ENCODE measurements at regions not wholly inside any gene's neighbourhood (a gene's known extent, or its start where the extent isn't known, plus 50 kb on each side); places are given as distances from the start of the nearest gene placed in this dataset.
"Not testable (repeated sequence)": the region's sequence is repeated elsewhere in the genome, so short reads cannot be mapped to it uniquely, and the experiment has no call there.

GRCh38 chr6:115836374-115836773 lies 224.3 kb downstream of the FRK start:
- intact Hi-C loops (cut with micrococcal nuclease); H3K4me1 Mint-ChIP-seq (ENCODE audit: low read depth); H3K27me3 Mint-ChIP-seq (ENCODE audit: low read depth); H3K4me3 Mint-ChIP-seq (ENCODE audit: low read depth); H3K36me3 Mint-ChIP-seq (ENCODE audit: low read depth); H3K9me3 Mint-ChIP-seq; DNase-seq (ENCODE audit: low spot score); H3K27ac Mint-ChIP-seq: not testable (repeated sequence)

GRCh38 chr6:115835314-115835713 lies 225.4 kb downstream of the FRK start:
- no peak overlapping the region for H3K27ac Mint-ChIP-seq
- no peaks in the 10 kb centered on the region for H3K27me3 Mint-ChIP-seq (ENCODE audit: low read depth)
- H3K9me3 Mint-ChIP-seq, result peaks cover 3% of the 10 kb centered on the region
- intact Hi-C loops (cut with micrococcal nuclease), result no loop called here
- no peak overlapping the region for H3K4me3 Mint-ChIP-seq (ENCODE audit: low read depth)
- no peaks in the 10 kb centered on the region for H3K36me3 Mint-ChIP-seq (ENCODE audit: low read depth)
- H3K4me1 Mint-ChIP-seq (ENCODE audit: low read depth), result no peaks in the 10 kb centered on the region
- DNase-seq (ENCODE audit: low spot score), result no peak

GRCh38 chr6:115834542-115834941 lies 226.1 kb downstream of the FRK start:
- H3K4me1 Mint-ChIP-seq (ENCODE audit: low read depth); H3K27ac Mint-ChIP-seq; DNase-seq (ENCODE audit: low spot score); H3K36me3 Mint-ChIP-seq (ENCODE audit: low read depth); intact Hi-C loops (cut with micrococcal nuclease); H3K4me3 Mint-ChIP-seq (ENCODE audit: low read depth); H3K9me3 Mint-ChIP-seq; H3K27me3 Mint-ChIP-seq (ENCODE audit: low read depth): not testable (repeated sequence)

DNA sequence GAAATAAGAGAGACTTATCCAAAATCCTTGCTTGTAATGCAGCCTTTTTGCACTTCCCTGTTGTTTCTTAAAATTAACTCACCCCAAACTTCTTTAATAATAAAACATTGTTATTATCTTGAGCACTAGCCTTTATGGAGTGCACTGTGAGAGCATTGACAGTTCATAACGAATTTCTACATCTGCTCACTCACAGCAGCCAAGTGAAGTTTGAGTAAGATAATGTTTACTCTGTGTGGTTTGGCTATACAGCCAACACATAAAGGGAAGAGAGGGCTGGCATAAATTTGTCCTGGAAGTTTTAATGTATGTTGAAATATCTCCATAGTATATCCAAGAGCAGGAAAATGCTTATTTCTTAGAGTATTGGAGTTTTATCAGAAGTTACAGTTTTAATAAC lies 227.9 kb downstream of the FRK start:
- Mint-ChIP-seq H3K4me3 (ENCODE audit: low read depth) (no peak overlapping the region), H3K4me1 (ENCODE audit: low read depth) (no peaks in the 10 kb centered on the region), H3K27ac (no peak overlapping the region), H3K36me3 (ENCODE audit: low read depth) (no peaks in the 10 kb centered on the region), H3K9me3 (peaks cover 3% of the 10 kb centered on the region), H3K27me3 (ENCODE audit: low read depth) (no peaks in the 10 kb centered on the region)
- no peak for DNase-seq (ENCODE audit: low spot score)
- intact Hi-C loops (cut with micrococcal nuclease), result no loop called here

- Mint-ChIP-seq H3K27me3 (ENCODE audit: low read depth) (no peaks in the 10 kb centered on the region), H3K4me1 (ENCODE audit: low read depth) (no peaks in the 10 kb centered on the region), H3K36me3 (ENCODE audit: low read depth) (no peaks in the 10 kb centered on the region), H3K27ac (no peak overlapping the region), H3K4me3 (ENCODE audit: low read depth) (no peak overlapping the region), H3K9me3 (peaks cover 3% of the 10 kb centered on the region)
- DNase-seq (ENCODE audit: low spot score), result no peak
- intact Hi-C loops (cut with micrococcal nuclease), result no loop called here
Measured at GRCh38 chr6:115832186-115832585, 228.5 kb downstream of the FRK start.

GRCh38 chr6:115830895-115831294 lies 229.8 kb downstream of the FRK start:
- no peak overlapping the region for H3K27ac Mint-ChIP-seq
- H3K9me3 Mint-ChIP-seq, result peaks cover under 1% of the 10 kb centered on the region
- no peak for DNase-seq (ENCODE audit: low spot score)
- H3K4me3 Mint-ChIP-seq (ENCODE audit: low read depth), result no peak overlapping the region
- H3K36me3 Mint-ChIP-seq (ENCODE audit: low read depth), result no peaks in the 10 kb centered on the region
- intact Hi-C loops (cut with micrococcal nuclease), result no loop called here
- no peaks in the 10 kb centered on the region for H3K4me1 Mint-ChIP-seq (ENCODE audit: low read depth)
- H3K27me3 Mint-ChIP-seq (ENCODE audit: low read depth), result no peaks in the 10 kb centered on the region

DNA sequence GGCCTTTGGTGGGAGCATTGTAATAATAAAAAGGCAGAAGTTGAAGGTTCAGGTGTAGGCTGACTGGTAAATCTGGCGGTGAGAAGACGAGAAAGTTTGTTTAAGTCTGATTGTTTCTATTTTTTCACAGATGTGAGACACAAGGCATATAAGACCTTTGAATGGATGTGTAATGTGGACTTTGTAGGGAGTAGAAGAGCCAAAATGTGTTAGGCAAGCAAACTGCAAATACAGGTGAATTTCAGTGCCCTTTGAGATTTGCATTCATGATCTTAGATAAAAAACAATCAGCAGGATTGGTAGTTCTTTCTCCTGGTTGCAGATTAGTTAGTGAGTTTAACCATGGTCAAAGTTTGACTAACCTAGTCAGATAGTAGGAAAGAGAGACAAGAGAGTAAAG lies 238.9 kb downstream of the FRK start:
- Mint-ChIP-seq H3K4me1 (ENCODE audit: low read depth) (no peaks in the 10 kb centered on the region), H3K36me3 (ENCODE audit: low read depth) (no peaks in the 10 kb centered on the region), H3K9me3 (no peaks in the 10 kb centered on the region), H3K27ac (no peak overlapping the region), H3K4me3 (ENCODE audit: low read depth) (no peak overlapping the region), H3K27me3 (ENCODE audit: low read depth) (no peaks in the 10 kb centered on the region)
- DNase-seq (ENCODE audit: low spot score), result no peak
- intact Hi-C loops (cut with micrococcal nuclease), result no loop called here

DNA sequence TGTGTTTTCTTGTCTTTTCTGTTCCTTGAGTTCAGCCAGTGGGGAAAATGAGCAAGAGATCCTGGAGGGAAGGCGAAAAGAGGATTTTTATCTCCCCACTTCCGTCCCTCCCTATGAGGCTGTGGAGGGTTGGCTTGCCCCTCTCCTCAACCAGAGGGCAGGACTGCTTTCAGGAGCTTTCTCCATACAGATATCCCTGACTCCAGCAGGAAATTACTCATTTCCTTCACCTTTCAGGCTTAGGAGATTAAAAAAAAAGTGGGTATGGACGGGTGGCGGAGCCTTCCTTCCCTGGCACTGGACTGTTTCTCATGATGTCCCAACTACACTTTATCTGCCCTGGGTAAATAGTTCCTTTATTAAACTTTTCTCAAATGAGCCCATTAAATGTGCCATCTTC lies 241.2 kb downstream of the FRK start:
- no peak for DNase-seq (ENCODE audit: low spot score)
- Mint-ChIP-seq H3K36me3 (ENCODE audit: low read depth) (no peaks in the 10 kb centered on the region), H3K4me3 (ENCODE audit: low read depth) (no peak overlapping the region), H3K9me3 (no peaks in the 10 kb centered on the region), H3K27me3 (ENCODE audit: low read depth) (no peaks in the 10 kb centered on the region), H3K4me1 (ENCODE audit: low read depth) (no peaks in the 10 kb centered on the region), H3K27ac (no peak overlapping the region)
- intact Hi-C loops (cut with micrococcal nuclease), result no loop called here

- no peak for DNase-seq (ENCODE audit: low spot score)
- intact Hi-C loops (cut with micrococcal nuclease), result no loop called here
- Mint-ChIP-seq H3K27me3 (ENCODE audit: low read depth) (no peaks in the 10 kb centered on the region), H3K4me3 (ENCODE audit: low read depth) (no peak overlapping the region), H3K27ac (no peak overlapping the region), H3K9me3 (no peaks in the 10 kb centered on the region), H3K36me3 (ENCODE audit: low read depth) (no peaks in the 10 kb centered on the region), H3K4me1 (ENCODE audit: low read depth) (no peaks in the 10 kb centered on the region)
Measured at GRCh38 chr6:115817161-115817560, 243.5 kb downstream of the FRK start.

DNA sequence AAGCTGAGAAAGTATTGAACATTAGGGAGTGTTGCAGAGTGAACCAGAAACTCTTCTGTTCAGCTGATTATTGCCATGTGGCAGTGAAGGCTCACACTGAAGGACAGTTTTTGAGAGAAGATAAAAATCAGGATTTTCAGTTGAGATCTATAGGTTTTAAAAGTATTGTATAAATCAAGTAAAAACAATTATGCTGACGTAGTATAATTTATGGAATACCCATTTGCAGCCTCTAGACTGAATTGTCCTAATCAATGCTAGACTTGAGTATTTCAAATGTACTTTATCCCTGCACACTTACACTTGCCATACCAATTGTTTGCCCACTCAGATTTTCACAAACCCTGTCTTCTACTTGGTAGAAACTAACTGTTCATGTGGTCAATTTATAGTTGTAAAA lies 245.8 kb downstream of the FRK start:
- Mint-ChIP-seq H3K27ac (no peak overlapping the region), H3K9me3 (no peaks in the 10 kb centered on the region), H3K36me3 (ENCODE audit: low read depth) (no peaks in the 10 kb centered on the region), H3K4me3 (ENCODE audit: low read depth) (no peak overlapping the region), H3K27me3 (ENCODE audit: low read depth) (no peaks in the 10 kb centered on the region), H3K4me1 (ENCODE audit: low read depth) (no peaks in the 10 kb centered on the region)
- DNase-seq (ENCODE audit: low spot score), result no peak
- intact Hi-C loops (cut with micrococcal nuclease), result no loop called here

DNA sequence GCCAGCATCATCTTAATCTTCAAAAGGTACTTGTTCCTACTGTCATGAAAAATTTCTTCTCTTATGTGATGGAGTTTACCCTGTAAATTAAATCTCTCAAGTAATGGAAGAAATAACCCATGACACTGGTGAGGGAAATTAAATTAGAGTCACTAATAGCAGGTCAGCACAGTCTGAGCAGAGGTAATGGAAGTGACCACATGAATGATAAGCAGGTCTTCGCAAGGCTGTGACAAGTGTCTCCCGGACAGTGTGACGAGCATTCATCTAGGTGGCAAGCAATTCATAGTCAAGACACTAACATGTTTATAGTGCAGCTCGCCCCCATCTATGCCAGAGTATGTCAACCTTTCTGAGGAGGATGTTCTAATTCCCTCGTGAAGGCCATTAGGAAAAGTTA lies 249.2 kb downstream of the FRK start:
- H3K27ac Mint-ChIP-seq, result no peak overlapping the region
- H3K4me3 Mint-ChIP-seq (ENCODE audit: low read depth), result no peak overlapping the region
- intact Hi-C loops (cut with micrococcal nuclease), result no loop called here
- H3K4me1 Mint-ChIP-seq (ENCODE audit: low read depth), result no peaks in the 10 kb centered on the region
- no peaks in the 10 kb centered on the region for H3K36me3 Mint-ChIP-seq (ENCODE audit: low read depth)
- no peaks in the 10 kb centered on the region for H3K27me3 Mint-ChIP-seq (ENCODE audit: low read depth)
- no peaks in the 10 kb centered on the region for H3K9me3 Mint-ChIP-seq
- no peak for DNase-seq (ENCODE audit: low spot score)

DNA sequence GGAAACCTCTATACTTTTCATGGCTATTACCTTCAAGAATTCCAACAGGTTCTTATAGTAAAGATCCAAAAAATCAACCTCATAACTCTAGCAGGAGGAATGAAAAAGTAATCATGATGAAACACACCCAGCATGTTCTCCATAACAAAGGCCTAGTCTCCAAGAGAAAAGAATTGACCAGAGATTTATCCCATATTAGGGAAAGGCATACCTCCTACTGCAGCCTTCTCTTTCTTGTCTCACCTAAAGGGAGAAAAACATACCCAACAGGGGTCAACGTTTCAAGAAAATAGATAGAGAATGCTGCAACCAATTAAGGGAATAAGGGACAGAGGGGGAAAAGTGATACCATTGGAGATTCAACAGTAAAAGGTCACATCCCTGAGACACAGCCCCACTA lies 262.5 kb downstream of the FRK start:
- Mint-ChIP-seq H3K9me3 (no peaks in the 10 kb centered on the region), H3K36me3 (ENCODE audit: low read depth) (no peaks in the 10 kb centered on the region), H3K27me3 (ENCODE audit: low read depth) (no peaks in the 10 kb centered on the region), H3K4me3 (ENCODE audit: low read depth) (no peak overlapping the region), H3K4me1 (ENCODE audit: low read depth) (no peaks in the 10 kb centered on the region), H3K27ac (no peak overlapping the region)
- intact Hi-C loops (cut with micrococcal nuclease), result no loop called here
- DNase-seq (ENCODE audit: low spot score), result no peak

- Mint-ChIP-seq H3K4me1 (ENCODE audit: low read depth) (no peaks in the 10 kb centered on the region), H3K9me3 (no peaks in the 10 kb centered on the region), H3K4me3 (ENCODE audit: low read depth) (no peak overlapping the region), H3K27me3 (ENCODE audit: low read depth) (no peaks in the 10 kb centered on the region), H3K27ac (no peak overlapping the region), H3K36me3 (ENCODE audit: low read depth) (no peaks in the 10 kb centered on the region)
- no peak for DNase-seq (ENCODE audit: low spot score)
- intact Hi-C loops (cut with micrococcal nuclease), result no loop called here
Measured at GRCh38 chr6:115796829-115797228, 263.9 kb downstream of the FRK start.

DNA sequence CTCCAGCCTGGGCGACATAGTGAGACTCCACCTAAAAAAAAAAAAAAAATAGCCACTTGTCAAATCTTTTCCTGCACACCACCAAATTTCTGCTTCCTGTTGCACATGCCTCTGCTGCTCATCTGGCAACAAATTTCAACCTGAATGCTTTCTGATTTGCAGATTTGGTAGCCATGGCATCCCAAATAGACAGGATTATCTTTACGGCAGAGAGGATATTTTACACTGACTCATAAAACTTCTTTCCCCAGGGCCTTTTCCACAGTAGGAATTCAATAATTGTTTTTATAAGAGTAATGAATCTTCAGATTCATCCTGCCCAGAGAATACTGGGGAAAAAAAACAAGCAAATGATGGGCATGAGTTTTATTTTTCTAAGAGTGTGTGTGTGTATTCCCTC lies 264.6 kb downstream of the FRK start:
- H3K9me3 Mint-ChIP-seq, result no peaks in the 10 kb centered on the region
- no peak overlapping the region for H3K4me3 Mint-ChIP-seq (ENCODE audit: low read depth)
- H3K27ac Mint-ChIP-seq, result no peak overlapping the region
- intact Hi-C loops (cut with micrococcal nuclease), result no loop called here
- no peaks in the 10 kb centered on the region for H3K27me3 Mint-ChIP-seq (ENCODE audit: low read depth)
- no peaks in the 10 kb centered on the region for H3K4me1 Mint-ChIP-seq (ENCODE audit: low read depth)
- DNase-seq (ENCODE audit: low spot score), result no peak
- H3K36me3 Mint-ChIP-seq (ENCODE audit: low read depth), result no peaks in the 10 kb centered on the region

Data from activated T-helper 2 cell treated with anti-CD3 and anti-CD28 coated beads, Interferon-gamma antibody, Interleukin-2, Interleukin-4, amounts not matched to agents 10 μg/mL and 5 μg/mL and 100 μg/mL, durations not matched to agents 14 hours and 24 hours and 36 hours (primary cell).